GM12878 (cell line): ENCODE measurements at regions not wholly inside any gene's neighbourhood (a gene's known extent, or its start where the extent isn't known, plus 50 kb on each side); places are given as distances from the start of the nearest gene placed in this dataset.

Experiments used
- ATAC-seq: fragments of 200-7000 bp; cut with Tn5 transposase; 3 replicates; pipeline ENCODE4 v1.9.1; 2020; ENCODE audit warnings: mild to moderate bottlenecking, moderate library complexity
- BruUV-seq: library from RNA; stranded (reverse); fragments of 400-500 nt; replicated peaks from 2 replicates; lab custom pipeline; 2021; lab: Mats Ljungman, UMichigan
- CTCF ChIA-PET: fragments of 300-600 bp; sonication (Branson Sonifier 250); formaldehyde crosslinking; extraction: SDS; loops from one replicate; lab custom pipeline; 2021; ENCODE audit warnings: inconsistent platforms; lab: Yijun Ruan, JAX
- POLR2A ChIA-PET: fragments of 350-600 bp; formaldehyde crosslinking; extraction: SDS; loops from one replicate; lab custom pipeline; 2021; ENCODE audit warnings: inconsistent platforms; lab: Charles Lee
- RAD21 ChIA-PET: fragments of 300-600 bp; sonication (Branson Sonifier 250); formaldehyde crosslinking; loops from one replicate; lab custom pipeline; 2023; ENCODE audit warnings: antibody characterized with exemption; ENCODE audit not compliant: unreplicated experiment; lab: Charles Lee
- SMC1A ChIA-PET: fragments of 300-600 bp; sonication (Branson Sonifier 250); formaldehyde crosslinking; loops from one replicate; lab custom pipeline; 2023; ENCODE audit not compliant: unreplicated experiment, uncharacterized antibody; lab: Charles Lee
- DNase-seq: peaks from one replicate; pipeline ENCODE4 v3.0.0-alpha.2; 2011; ENCODE audit warnings: low read depth, low spot score
- FAIRE-seq: peaks from 3 replicates; lab custom pipeline; 2011; peaks lifted over from hg19 to GRCh38; lab: Jason Lieb, UNC
- H2AFZ ChIP-seq: 2 replicates; pipeline ENCODE4 v1.6.0; 2011; ENCODE audit warnings: low read depth, low read length, control low read depth; ENCODE audit not compliant: control insufficient read depth
- H3K27ac ChIP-seq: 2 replicates; pipeline ENCODE4 v1.5.1; 2011; ENCODE audit warnings: control low read depth; ENCODE audit not compliant: control insufficient read depth, insufficient read depth
- H3K27me3 ChIP-seq, 2 experiments: replicated peaks in 1 of 2; 2 replicates each; pipeline versions ENCODE4 v1.6.0 to v1.6.1; 2011; ENCODE audit warnings: low read length in 1 of 2; ENCODE audit not compliant: control insufficient read depth in 2 of 2, insufficient read depth in 2 of 2
- H3K36me3 ChIP-seq, 2 experiments: 2 replicates each; pipeline ENCODE4 v1.5.1; 2011; ENCODE audit warnings: low read length in 1 of 2; ENCODE audit not compliant: control insufficient read depth in 2 of 2, insufficient read depth in 2 of 2
- H3K4me1 ChIP-seq: 2 replicates; pipeline ENCODE4 v1.6.1; 2011; ENCODE audit warnings: mild to moderate bottlenecking, low read length, moderate library complexity, mixed read lengths; ENCODE audit not compliant: control insufficient read depth, insufficient read depth
- H3K4me2 ChIP-seq: 2 replicates; pipeline ENCODE4 v1.6.0; 2011; ENCODE audit warnings: control low read depth; ENCODE audit not compliant: control insufficient read depth, insufficient read depth
- H3K4me3 ChIP-seq: fragments of 200-600 bp; sonication (generic); 2 replicates; pipeline ENCODE4 v1.5.1; 2016
- H3K79me2 ChIP-seq: 2 replicates; pipeline ENCODE4 v1.6.0; 2011; ENCODE audit warnings: low read length; ENCODE audit not compliant: control insufficient read depth, insufficient read depth
- H3K9ac ChIP-seq: 2 replicates; pipeline ENCODE4 v1.8.0; 2011; ENCODE audit warnings: low read length, control low read depth, mixed read lengths; ENCODE audit not compliant: control insufficient read depth, insufficient read depth
- H3K9me3 ChIP-seq: replicated peaks from 3 replicates; pipeline ENCODE4 v1.5.1; 2011; ENCODE audit warnings: mild to moderate bottlenecking, low read length; ENCODE audit not compliant: control insufficient read depth, insufficient read depth
- H4K20me1 ChIP-seq: 2 replicates; pipeline ENCODE4 v1.6.0; 2011; ENCODE audit not compliant: control insufficient read depth, insufficient read depth
- BACH1 ChIP-seq: fragments of 450-650 bp; IDR thresholded peaks from 2 replicates; pipeline ENCODE4 v1.6.1; 2017; ENCODE audit warnings: mild to moderate bottlenecking, borderline replicate concordance
- CREB1 ChIP-seq: IDR thresholded peaks from 2 replicates; pipeline ENCODE4 v1.6.1; 2012; ENCODE audit warnings: low read depth, mild to moderate bottlenecking, inconsistent platforms
- E4F1 ChIP-seq: fragments of 450-650 bp; IDR thresholded peaks from 2 replicates; pipeline ENCODE4 v1.6.1; 2018; ENCODE audit warnings: borderline replicate concordance, mild to moderate bottlenecking; ENCODE audit not compliant: partially characterized antibody
- IRF4 ChIP-seq: IDR thresholded peaks from 2 replicates; pipeline ENCODE4 v1.6.1; 2011; ENCODE audit warnings: low read depth, low read length
- MTA3 ChIP-seq: IDR thresholded peaks from 2 replicates; pipeline ENCODE4 v1.6.1; 2012; ENCODE audit warnings: low read length, inconsistent platforms, borderline replicate concordance
- NFYB ChIP-seq: IDR thresholded peaks from 2 replicates; pipeline ENCODE4 v1.6.1; 2011; ENCODE audit warnings: low read depth, mild to moderate bottlenecking, low read length, improper control_type of control experiment, moderate library complexity; ENCODE audit not compliant: insufficient read depth
- POLR2A ChIP-seq: IDR thresholded peaks from 2 replicates; pipeline ENCODE4 v1.6.1; 2011; ENCODE audit warnings: low read depth, mild to moderate bottlenecking, low read length
- RAD21 ChIP-seq: IDR thresholded peaks from 2 replicates; pipeline ENCODE4 v1.6.1; 2011; ENCODE audit warnings: mild to moderate bottlenecking, low read depth, low read length, moderate library complexity; ENCODE audit not compliant: insufficient read depth
- RBBP5 ChIP-seq: fragments of 200-600 bp; sonication (generic); conservative IDR thresholded peaks from 2 replicates; pipeline ENCODE4 v1.6.1; 2016
- SPI1 ChIP-seq: IDR thresholded peaks from 2 replicates; pipeline ENCODE4 v1.6.1; 2011; ENCODE audit warnings: low read depth, mild to moderate bottlenecking, low read length, moderate library complexity, borderline replicate concordance; ENCODE audit not compliant: insufficient read depth
- STAT3 ChIP-seq: IDR thresholded peaks from 2 replicates; pipeline ENCODE4 v1.6.1; 2011; ENCODE audit warnings: low read depth, low read length, improper control_type of control experiment
- ZNF207 ChIP-seq: fragments of 450-650 bp; IDR thresholded peaks from 2 replicates; pipeline ENCODE4 v1.6.1; 2014; ENCODE audit warnings: antibody characterized with exemption, mild to moderate bottlenecking, borderline replicate concordance
- WGBS: methylation state at CpG from one replicate; pipeline ENCODE4 v1.1.6; 2016; ENCODE audit warnings: low lambda C conversion rate; ENCODE audit not compliant: insufficient replicate concordance, insufficient coverage; ENCODE audit errors: missing lambda C conversion rate; 5-methylcytosine and 5-hydroxymethylcytosine counted together
- in situ Hi-C: fragments of 300-500 bp; cut with MboI; formaldehyde crosslinking; loops from 9 replicates; pipeline ENCODE4 v1.14.3; 2018; ENCODE audit warnings: mixed read lengths
- intact Hi-C: fragments of 100-400 bp; cut with micrococcal nuclease; formaldehyde crosslinking; loops from one replicate; pipeline ENCODE4 v1.14.2; 2022; ENCODE audit not compliant: unreplicated experiment

- TF ChIP-seq E4F1, result no peak
- no peak for TF ChIP-seq STAT3
- TF ChIP-seq RAD21, result no peak
Measured at GRCh38 chr4:108324450-108324849, 155.7 kb upstream of the LEF1 start (continued).

GRCh38 chr4:108322497-108322896, 153.8 kb upstream of the LEF1 start:
- SMC1A ChIA-PET, result no interaction called here
- no TSS peak for BruUV-seq
- FAIRE-seq (no peak), ATAC-seq (no peak), DNase-seq (no peak)
- RAD21 ChIA-PET, result no interaction called here
- no peaks in the 10 kb centered on the region for H3K79me2 ChIP-seq
- no peak overlapping the region for H3K9ac ChIP-seq
- no peak overlapping the region for H3K4me3 ChIP-seq
- H3K4me1 ChIP-seq, result no peaks in the 10 kb centered on the region
- no peak overlapping the region for H3K4me2 ChIP-seq
- CTCF ChIA-PET, result no interaction called here
- H3K9me3 ChIP-seq, result no peaks in the 10 kb centered on the region
- no peaks in the 10 kb centered on the region for H3K27me3 ChIP-seq
- TF ChIP-seq IRF4, result no peak
- no peak for TF ChIP-seq SPI1
- no peak for TF ChIP-seq ZNF207
- TF ChIP-seq BACH1, result no peak
- TF ChIP-seq POLR2A, result no peak
- no peak for TF ChIP-seq CREB1
- no peak for TF ChIP-seq NFYB
- TF ChIP-seq RBBP5, result no peak
- no peak for TF ChIP-seq MTA3
- in situ Hi-C loops (no loop called here), intact Hi-C loops (no loop called here)
- no peaks in the 10 kb centered on the region for H4K20me1 ChIP-seq
- WGBS, result 11% methylated on average over 4 of the region's 4 CpGs
- no peak overlapping the region for H3K27ac ChIP-seq
- no peaks in the 10 kb centered on the region for H3K36me3 ChIP-seq
- no peak overlapping the region for H2AFZ ChIP-seq
- POLR2A ChIA-PET, result no interaction called here
